HepG2 (cell line): ENCODE measurements at regions not wholly inside any gene's neighbourhood (a gene's known extent, or its start where the extent isn't known, plus 50 kb on each side); places are given as distances from the start of the nearest gene placed in this dataset.

Experiments used
- ATAC-seq: fragments of 200-7000 bp; cut with Tn5 transposase; 3 replicates; pipeline ENCODE4 v1.9.1; 2020; ENCODE audit warnings: mild to moderate bottlenecking, moderate library complexity
- BruUV-seq: library from RNA; stranded (reverse); fragments of 400-500 nt; replicated peaks from 2 replicates; lab custom pipeline; 2021; lab: Mats Ljungman, UMichigan
- CTCF ChIA-PET: fragments of 300-600 bp; formaldehyde crosslinking; extraction: SDS; loops from one replicate; lab custom pipeline; 2021; ENCODE audit warnings: low total read pairs, inconsistent platforms, low intra/inter-chr PET ratio; lab: Yijun Ruan, JAX
- POLR2A ChIA-PET: fragments of 350-600 bp; sonication (Branson Sonifier 250); formaldehyde crosslinking; loops from one replicate; lab custom pipeline; 2020; ENCODE audit warnings: antibody characterized with exemption, inconsistent platforms; lab: Yijun Ruan, JAX
- DNase-seq: peaks from one replicate; pipeline ENCODE4 v3.0.0-alpha.2; 2015; ENCODE audit warnings: low spot score
- FAIRE-seq: peaks from 3 replicates; lab custom pipeline; 2011; peaks lifted over from hg19 to GRCh38; lab: Jason Lieb, UNC
- H2AFZ ChIP-seq: one replicate; pipeline ENCODE4 v1.6.1; 2011; ENCODE audit warnings: low read length, inconsistent platforms
- H3K27ac ChIP-seq: fragments of 300-600 bp; 3 replicates; pipeline ENCODE4 v1.8.0; 2011; ENCODE audit warnings: mixed run types, mild to moderate bottlenecking, mixed read lengths, low read length, inconsistent platforms; ENCODE audit not compliant: insufficient read depth; ENCODE audit errors: extremely low read length
- H3K27me3 ChIP-seq, 2 experiments: fragments of 200-600 bp in 1 of 2; 2 replicates in 1 of 2; 3 replicates in 1 of 2; pipeline versions ENCODE4 v1.6.0 to v1.8.0; 2011; ENCODE audit warnings: low read length in 2 of 2, mild to moderate bottlenecking in 2 of 2, moderate library complexity in 2 of 2, inconsistent platforms in 1 of 2; ENCODE audit not compliant: insufficient read depth in 2 of 2, control insufficient read depth in 1 of 2
- H3K36me3 ChIP-seq, 2 experiments: fragments of 200-600 bp in 1 of 2; replicated peaks in 1 of 2; 2 replicates in 1 of 2; 3 replicates in 1 of 2; pipeline versions ENCODE4 v1.5.1 to v1.8.0; 2011; ENCODE audit warnings: low read length in 2 of 2, inconsistent platforms in 1 of 2; ENCODE audit not compliant: insufficient read depth in 2 of 2, control insufficient read depth in 1 of 2
- H3K4me1 ChIP-seq: 2 replicates; pipeline ENCODE4 v1.5.1; 2012; ENCODE audit warnings: low read length, inconsistent platforms; ENCODE audit not compliant: insufficient read depth
- H3K4me2 ChIP-seq: 2 replicates; pipeline ENCODE4 v1.6.0; 2011; ENCODE audit warnings: low read depth, low read length, inconsistent platforms
- H3K4me3 ChIP-seq, 3 experiments: fragments of 200-600 bp in 1 of 3; sonication (generic), shearing (Covaris generic) in 1 of 3; replicated peaks in 1 of 3; 2 replicates each; pipeline ENCODE4 v1.5.1; 2011 to 2016; ENCODE audit warnings: low read length in 3 of 3, inconsistent platforms in 2 of 3, low read depth in 2 of 3, mild to moderate bottlenecking in 2 of 3, control low read depth in 1 of 3, mixed read lengths in 1 of 3; ENCODE audit not compliant: insufficient read depth in 1 of 3
- H3K79me2 ChIP-seq: one replicate; pipeline ENCODE4 v1.6.1; 2011; ENCODE audit warnings: low read length, inconsistent platforms; ENCODE audit not compliant: insufficient read depth
- H3K9ac ChIP-seq: 2 replicates; pipeline ENCODE4 v1.6.0; 2011; ENCODE audit warnings: mild to moderate bottlenecking, low read depth, low read length, inconsistent platforms; ENCODE audit not compliant: insufficient read depth
- H3K9me3 ChIP-seq: 2 replicates; pipeline ENCODE4 v1.5.1; 2012; ENCODE audit warnings: mild to moderate bottlenecking, low read length
- H4K20me1 ChIP-seq: 2 replicates; pipeline ENCODE4 v1.6.0; 2011; ENCODE audit warnings: inconsistent platforms, mild to moderate bottlenecking, low read length, moderate library complexity; ENCODE audit not compliant: insufficient read depth
- HMGA1 ChIP-seq: sonication (generic); formaldehyde crosslinking; conservative IDR thresholded peaks from 2 replicates; pipeline ENCODE4 v1.4.0; 2020; ENCODE audit warnings: missing genetic modification reagents
- NAIF1 ChIP-seq: sonication (generic); formaldehyde crosslinking; IDR thresholded peaks from 2 replicates; pipeline ENCODE4 v1.5.0; 2020; ENCODE audit warnings: mild to moderate bottlenecking, missing genetic modification reagents, borderline replicate concordance
- NFE2L2 ChIP-seq: fragments of 150-350 bp; IDR thresholded peaks from 2 replicates; pipeline ENCODE4 v1.6.1; 2014; ENCODE audit warnings: low read length
- TOE1 ChIP-seq: sonication (generic); formaldehyde crosslinking; IDR thresholded peaks from 2 replicates; pipeline ENCODE4 v1.4.0; 2020; ENCODE audit warnings: mild to moderate bottlenecking, missing genetic modification reagents
- ZFY ChIP-seq: sonication (generic); formaldehyde crosslinking; IDR thresholded peaks from 2 replicates; pipeline ENCODE4 v1.4.0; 2020; ENCODE audit warnings: missing genetic modification reagents
- ZFYVE20 ChIP-seq: sonication (generic); formaldehyde crosslinking; IDR thresholded peaks from 2 replicates; pipeline ENCODE4 v1.8.0; 2023; ENCODE audit warnings: low read depth, mild to moderate bottlenecking, moderate library complexity, missing genetic modification reagents, borderline replicate concordance
- ZNF235 ChIP-seq: sonication (generic); formaldehyde crosslinking; IDR thresholded peaks from 2 replicates; pipeline ENCODE4 v1.8.1; 2023; ENCODE audit warnings: mild to moderate bottlenecking, missing genetic modification reagents, borderline replicate concordance
- ZNF543 ChIP-seq: sonication (generic); formaldehyde crosslinking; IDR thresholded peaks from 2 replicates; pipeline ENCODE4 v1.4.0; 2020; ENCODE audit warnings: mild to moderate bottlenecking, missing genetic modification reagents
- WGBS: methylation state at CpG from one replicate; pipeline ENCODE4 v1.1.6; 2017; ENCODE audit warnings: low lambda C conversion rate; 5-methylcytosine and 5-hydroxymethylcytosine counted together
- in situ Hi-C: cut with HindIII; loops from 2 replicates; pipeline ENCODE4 v1.10.0; 2017; ENCODE audit warnings: low pct_unique_long_range_greater_than_20kb; ENCODE audit not compliant: extremely low pct_ligation_motif_present
- intact Hi-C: fragments of 100-400 bp; cut with micrococcal nuclease; formaldehyde crosslinking; loops from one replicate; pipeline ENCODE4 v1.10.0; 2022; ENCODE audit not compliant: unreplicated experiment
- TF ChIP-seq, protein P1 (sequence below): sonication (generic); formaldehyde crosslinking; IDR thresholded peaks from 2 replicates; pipeline ENCODE4 v1.9.0; 2021; ENCODE audit warnings: missing genetic modification reagents, mild to moderate bottlenecking, borderline replicate concordance

DNA sequence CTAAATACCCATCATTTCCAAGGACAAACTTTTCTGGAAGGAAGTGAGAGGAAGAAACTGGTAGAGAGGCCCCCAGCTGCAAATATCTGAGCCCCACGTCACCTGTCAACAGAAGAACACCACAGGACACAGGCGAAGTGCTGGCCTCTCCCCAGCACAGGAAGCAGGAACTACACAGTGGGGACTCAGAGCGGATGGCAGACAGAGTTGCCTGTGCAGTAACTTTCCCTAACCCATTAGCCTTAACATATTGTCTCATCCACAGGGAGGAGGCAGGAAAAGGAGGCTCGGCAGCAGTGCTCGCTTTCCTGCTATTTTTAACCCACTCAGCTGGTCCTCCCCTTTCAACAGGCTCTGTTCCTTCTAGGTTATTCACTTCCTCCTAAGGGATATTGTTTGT lies 111.5 kb upstream of the TMPO start (continued):
- TF ChIP-seq, protein P1, sequence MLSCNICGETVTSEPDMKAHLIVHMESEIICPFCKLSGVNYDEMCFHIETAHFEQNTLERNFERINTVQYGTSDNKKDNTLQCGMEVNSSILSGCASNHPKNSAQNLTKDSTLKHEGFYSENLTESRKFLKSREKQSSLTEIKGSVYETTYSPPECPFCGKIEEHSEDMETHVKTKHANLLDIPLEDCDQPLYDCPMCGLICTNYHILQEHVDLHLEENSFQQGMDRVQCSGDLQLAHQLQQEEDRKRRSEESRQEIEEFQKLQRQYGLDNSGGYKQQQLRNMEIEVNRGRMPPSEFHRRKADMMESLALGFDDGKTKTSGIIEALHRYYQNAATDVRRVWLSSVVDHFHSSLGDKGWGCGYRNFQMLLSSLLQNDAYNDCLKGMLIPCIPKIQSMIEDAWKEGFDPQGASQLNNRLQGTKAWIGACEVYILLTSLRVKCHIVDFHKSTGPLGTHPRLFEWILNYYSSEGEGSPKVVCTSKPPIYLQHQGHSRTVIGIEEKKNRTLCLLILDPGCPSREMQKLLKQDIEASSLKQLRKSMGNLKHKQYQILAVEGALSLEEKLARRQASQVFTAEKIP: no peak
- TF ChIP-seq ZNF235 (CRISPR knock-in tag) (no peak), HMGA1 (CRISPR knock-in tag) (no peak), ZFY (no peak), NAIF1 (no peak), NFE2L2 (no peak), ZFYVE20 (CRISPR knock-in tag) (no peak)

DNA sequence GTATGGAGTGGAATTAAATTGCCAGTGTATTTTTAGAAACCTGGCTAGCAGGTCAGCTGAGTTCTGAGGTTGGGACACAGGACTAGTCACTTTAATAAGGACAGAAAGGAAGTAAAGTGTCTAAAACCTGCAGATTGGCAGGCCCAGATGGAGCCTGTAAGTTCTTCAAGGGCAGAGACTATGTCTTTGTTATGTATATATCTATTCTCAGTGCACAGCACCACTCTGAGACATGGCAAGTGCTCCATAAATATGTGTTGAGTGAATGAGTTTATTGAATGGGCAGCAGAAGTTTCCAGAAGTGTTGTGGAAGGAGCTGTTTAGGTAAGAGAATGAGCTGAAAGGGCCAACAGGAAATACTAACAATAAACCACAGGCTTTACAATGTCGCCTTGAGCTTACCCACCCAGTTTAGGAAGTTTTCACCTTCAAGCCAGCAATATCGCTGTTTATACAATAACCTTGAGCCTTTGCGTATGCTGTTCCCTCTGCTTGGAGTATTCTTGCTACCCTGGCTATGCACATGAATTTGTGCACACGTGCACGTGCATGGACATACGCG lies 109.5 kb upstream of the TMPO start:
- TF ChIP-seq ZNF543 (CRISPR knock-in tag): no peak
- no peak for TF ChIP-seq TOE1 (CRISPR knock-in tag)
- DNase-seq (no peak), FAIRE-seq (no peak), ATAC-seq (no peak)
- H3K9me3 ChIP-seq: no peaks in the 10 kb centered on the region
- no peak overlapping the region for H3K4me3 ChIP-seq
- H3K79me2 ChIP-seq: no peaks in the 10 kb centered on the region
- POLR2A ChIA-PET: no interaction called here
- BruUV-seq: no TSS peak
- H3K36me3 ChIP-seq: no peaks in the 10 kb centered on the region
- no peak overlapping the region for H3K4me2 ChIP-seq
- no peaks in the 10 kb centered on the region for H3K27me3 ChIP-seq
- no peak overlapping the region for H3K27ac ChIP-seq
- in situ Hi-C loops (no loop called here), intact Hi-C loops (no loop called here)
- H3K4me1 ChIP-seq: peaks cover 17% of the 10 kb centered on the region
- H3K9ac ChIP-seq: no peak overlapping the region
- no peak overlapping the region for H2AFZ ChIP-seq
- no peaks in the 10 kb centered on the region for H4K20me1 ChIP-seq
- CTCF ChIA-PET: no interaction called here
- WGBS: 65% methylated on average over 7 of the region's 7 CpGs
